ENCODE measurements at regions not wholly inside any gene's neighbourhood (a gene's known extent, or its start where the extent isn't known, plus 50 kb on each side); places are given as distances from the start of the nearest gene placed in this dataset.

GRCh38 chr9:12391839-12392509 is 301.2 kb upstream of the TYRP1 start:
- DNase-seq = no peak
- Histone ChIP-seq H3K4me3 (no peak overlapping the region), H3K9me3 (no peaks in the 10 kb centered on the region), H3K27me3 (no peaks in the 10 kb centered on the region), H3K27ac (no peak overlapping the region), H3K36me3 (ENCODE audit: low read depth, missing control alignments) (no peaks in the 10 kb centered on the region), H3K4me1 (no peaks in the 10 kb centered on the region)
- TF ChIP-seq CTCF (IDR thresholded peaks at IDR 0.05) = no peak
- no peak for TF ChIP-seq POLR2A (IDR thresholded peaks at IDR 0.05)
- intact Hi-C loops (cut with DNase I; ENCODE audit: low total_unique reads) = no loop called here
- WGBS, 2 donors = 33 to 46% methylated on average over 2 of the region's 2 CpGs

GRCh38 chr9:12394105-12394504 is 299.1 kb upstream of the TYRP1 start:
- intact Hi-C loops (cut with DNase I; ENCODE audit: low total_unique reads) = no loop called here
- Histone ChIP-seq H3K27ac (no peak overlapping the region), H3K27me3 (no peaks in the 10 kb centered on the region), H3K9me3 (no peaks in the 10 kb centered on the region), H3K4me1 (no peaks in the 10 kb centered on the region), H3K36me3 (ENCODE audit: low read depth, missing control alignments) (no peaks in the 10 kb centered on the region), H3K4me3 (no peak overlapping the region)
- 74 to 78% methylated on average over 1 of the region's 1 CpG for WGBS, 2 donors
- no peak for DNase-seq
- TF ChIP-seq CTCF (IDR thresholded peaks at IDR 0.05) (no peak), POLR2A (IDR thresholded peaks at IDR 0.05) (no peak)

DNA sequence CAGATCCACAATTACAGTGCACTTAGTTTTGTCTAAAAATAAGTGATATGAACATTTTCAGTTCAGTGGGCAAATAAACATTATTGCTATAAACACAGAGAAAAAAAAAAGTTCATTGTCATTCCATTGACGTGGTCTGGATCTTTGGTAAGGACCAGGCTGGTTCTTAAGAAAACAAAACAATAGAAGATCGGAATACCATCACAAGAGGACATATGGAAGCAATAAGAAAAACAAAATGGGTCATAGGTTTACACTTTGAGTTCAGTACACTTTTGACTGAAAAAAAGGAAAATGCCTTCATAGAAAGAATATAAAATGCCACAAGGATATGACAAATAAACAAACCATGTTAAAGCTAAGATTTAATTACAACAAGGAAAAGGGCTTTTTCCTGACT is 289.5 kb upstream of the TYRP1 start:
- 80 to 82% methylated on average over 2 of the region's 2 CpGs for WGBS, 2 donors
- no peaks in the 10 kb centered on the region for H3K27me3 ChIP-seq
- H3K36me3 ChIP-seq (ENCODE audit: low read depth, missing control alignments) = no peaks in the 10 kb centered on the region
- DNase-seq = no peak
- H3K4me3 ChIP-seq = no peak overlapping the region
- no peaks in the 10 kb centered on the region for H3K9me3 ChIP-seq
- TF ChIP-seq POLR2A (IDR thresholded peaks at IDR 0.05) (no peak), CTCF (IDR thresholded peaks at IDR 0.05) (no peak)
- no peaks in the 10 kb centered on the region for H3K4me1 ChIP-seq
- intact Hi-C loops (cut with DNase I; ENCODE audit: low total_unique reads) = no loop called here
- H3K27ac ChIP-seq = no peak overlapping the region

GRCh38 chr9:12413986-12414385 is 279.2 kb upstream of the TYRP1 start:
- Histone ChIP-seq H3K4me3 (no peak overlapping the region), H3K36me3 (ENCODE audit: low read depth, missing control alignments) (no peaks in the 10 kb centered on the region), H3K4me1 (no peaks in the 10 kb centered on the region), H3K27ac (no peak overlapping the region), H3K27me3 (no peaks in the 10 kb centered on the region), H3K9me3 (no peaks in the 10 kb centered on the region)
- 47 to 58% methylated on average over 2 of the region's 2 CpGs for WGBS, 2 donors
- no peak for DNase-seq
- no peak for TF ChIP-seq POLR2A (IDR thresholded peaks at IDR 0.05)
- TF ChIP-seq CTCF (IDR thresholded peaks at IDR 0.05) = no peak
- intact Hi-C loops (cut with DNase I; ENCODE audit: low total_unique reads) = no loop called here

- no peak for DNase-seq
- 38 to 50% methylated on average over 7 of the region's 7 CpGs for WGBS, 2 donors
- intact Hi-C loops (cut with DNase I; ENCODE audit: low total_unique reads) = no loop called here
Observed at GRCh38 chr9:12414514-12414913, 278.7 kb upstream of the TYRP1 start.

More at GRCh38 chr9:12414514-12414913, 278.7 kb upstream of the TYRP1 start:
- Histone ChIP-seq H3K4me3 (no peak overlapping the region), H3K27ac (no peak overlapping the region), H3K36me3 (ENCODE audit: low read depth, missing control alignments) (no peaks in the 10 kb centered on the region), H3K9me3 (no peaks in the 10 kb centered on the region), H3K27me3 (no peaks in the 10 kb centered on the region), H3K4me1 (no peaks in the 10 kb centered on the region)
- TF ChIP-seq CTCF (IDR thresholded peaks at IDR 0.05) (no peak), POLR2A (IDR thresholded peaks at IDR 0.05) (no peak)
